HEK293 (cell line): ENCODE measurements at regions not wholly inside any gene's neighbourhood (a gene's known extent, or its start where the extent isn't known, plus 50 kb on each side); places are given as distances from the start of the nearest gene placed in this dataset.

Source experiments
- CTCF ChIA-PET: fragments of 350-600 bp; formaldehyde crosslinking; extraction: SDS; loops from one replicate; lab custom pipeline; 2021; ENCODE audit warnings: antibody characterized with exemption; lab: Yijun Ruan, JAX
- POLR2A ChIA-PET: fragments of 300-600 bp; formaldehyde crosslinking; extraction: SDS; loops from one replicate; lab custom pipeline; 2020; ENCODE audit warnings: antibody characterized with exemption, inconsistent platforms; lab: Yijun Ruan, JAX
- H3K27ac ChIP-seq: fragments of 200-500 bp; sonication (Bioruptor generic); 2 replicates; pipeline ENCODE4 v1.5.1; 2014; ENCODE audit warnings: low read depth, low read length, control low read depth, inconsistent platforms; ENCODE audit errors: extremely low read depth
- H3K36me3 ChIP-seq, 2 experiments: fragments of 200-500 bp in 1 of 2; sonication (Bioruptor generic) in 1 of 2; 1 replicate in 1 of 2; 2 replicates in 1 of 2; pipeline ENCODE4 v1.5.1; 2014 to 2017; ENCODE audit warnings: inconsistent platforms in 2 of 2, low read length in 2 of 2; ENCODE audit not compliant: control insufficient read depth in 2 of 2, insufficient read depth in 1 of 2
- H3K4me1 ChIP-seq: fragments of 200-500 bp; sonication (Bioruptor generic); 2 replicates; pipeline ENCODE4 v1.5.1; 2014; ENCODE audit warnings: mild to moderate bottlenecking, low read length, inconsistent platforms; ENCODE audit not compliant: control insufficient read depth, insufficient read depth
- H3K4me3 ChIP-seq: 2 replicates; pipeline ENCODE4 v1.5.1; 2011; ENCODE audit warnings: low read depth, mild to moderate bottlenecking, control low read depth, low read length, moderate library complexity
- H3K9me3 ChIP-seq: fragments of 200-500 bp; sonication (Bioruptor generic); 2 replicates; pipeline ENCODE4 v1.5.1; 2014; ENCODE audit warnings: low read depth, low read length, inconsistent platforms; ENCODE audit not compliant: control insufficient read depth, insufficient read depth
- BCL6B ChIP-seq: fragments of 450-650 bp; formaldehyde crosslinking; IDR thresholded peaks from 2 replicates; pipeline ENCODE4 v1.5.1; 2017; ENCODE audit warnings: missing biosample characterization, missing genetic modification characterization
- GLIS1 ChIP-seq: fragments of 450-650 bp; formaldehyde crosslinking; IDR thresholded peaks from 2 replicates; pipeline ENCODE4 v1.5.1; 2016; ENCODE audit warnings: missing biosample characterization, missing genetic modification characterization
- IKZF3 ChIP-seq: fragments of 450-650 bp; IDR thresholded peaks from 2 replicates; pipeline ENCODE4 v1.5.0; 2018; ENCODE audit warnings: missing biosample characterization, mild to moderate bottlenecking, missing genetic modification characterization, moderate library complexity
- KLF10 ChIP-seq: fragments of 450-650 bp; IDR thresholded peaks from 2 replicates; pipeline ENCODE4 v1.5.1; 2018; ENCODE audit warnings: missing biosample characterization, mild to moderate bottlenecking, missing genetic modification characterization
- PRDM1 ChIP-seq: fragments of 450-650 bp; formaldehyde crosslinking; IDR thresholded peaks from 2 replicates; pipeline ENCODE4; 2016; ENCODE audit warnings: missing biosample characterization, missing genetic modification characterization
- ZBTB48 ChIP-seq: fragments of 450-650 bp; formaldehyde crosslinking; IDR thresholded peaks from 2 replicates; pipeline ENCODE4 v1.5.1; 2016; ENCODE audit warnings: missing biosample characterization, missing genetic modification characterization
- ZNF148 ChIP-seq: fragments of 450-650 bp; formaldehyde crosslinking; IDR thresholded peaks from 2 replicates; pipeline ENCODE4 v1.5.0; 2017; ENCODE audit warnings: missing biosample characterization, missing genetic modification characterization, borderline replicate concordance
- ZNF169 ChIP-seq: fragments of 450-650 bp; formaldehyde crosslinking; IDR thresholded peaks from 2 replicates; pipeline ENCODE4 v1.5.1; 2016; ENCODE audit warnings: missing biosample characterization, missing genetic modification characterization
- ZNF292 ChIP-seq: fragments of 450-650 bp; formaldehyde crosslinking; IDR thresholded peaks from 2 replicates; pipeline ENCODE4 v1.5.1; 2016; ENCODE audit warnings: low read depth, missing biosample characterization, missing genetic modification characterization, borderline replicate concordance
- ZNF341 ChIP-seq: fragments of 450-650 bp; formaldehyde crosslinking; IDR thresholded peaks from 2 replicates; pipeline ENCODE4; 2016; ENCODE audit warnings: low read depth, missing biosample characterization, missing genetic modification characterization
- ZNF513 ChIP-seq: fragments of 450-650 bp; IDR thresholded peaks from 2 replicates; pipeline ENCODE4 v1.5.1; 2018; ENCODE audit warnings: missing biosample characterization, missing genetic modification characterization
- ZNF514 ChIP-seq: fragments of 450-650 bp; formaldehyde crosslinking; IDR thresholded peaks from 2 replicates; pipeline ENCODE4 v1.5.1; 2016; ENCODE audit warnings: missing biosample characterization, missing genetic modification characterization
- ZNF529 ChIP-seq: fragments of 450-650 bp; formaldehyde crosslinking; IDR thresholded peaks from 2 replicates; pipeline ENCODE4 v1.5.1; 2017; ENCODE audit warnings: missing genetic modification characterization, missing biosample characterization; ENCODE audit not compliant: insufficient replicate concordance
- ZNF549 ChIP-seq: fragments of 450-650 bp; IDR thresholded peaks from 2 replicates; pipeline ENCODE4 v1.5.1; 2018; ENCODE audit warnings: missing biosample characterization, missing genetic modification characterization, mild to moderate bottlenecking, inconsistent platforms, moderate library complexity
- ZNF585B ChIP-seq: fragments of 450-650 bp; formaldehyde crosslinking; IDR thresholded peaks from 2 replicates; pipeline ENCODE4 v1.5.1; 2016; ENCODE audit warnings: missing biosample characterization, missing genetic modification characterization
- ZNF747 ChIP-seq: fragments of 450-650 bp; formaldehyde crosslinking; IDR thresholded peaks from 2 replicates; pipeline ENCODE4 v1.5.1; 2016; ENCODE audit warnings: missing biosample characterization, missing genetic modification characterization
- ZNF776 ChIP-seq: fragments of 450-650 bp; formaldehyde crosslinking; IDR thresholded peaks from 2 replicates; pipeline ENCODE4 v1.5.0; 2017; ENCODE audit warnings: missing biosample characterization, missing genetic modification characterization, borderline replicate concordance
- ZNF830 ChIP-seq: fragments of 450-650 bp; IDR thresholded peaks from 2 replicates; pipeline ENCODE4 v1.5.0; 2018; ENCODE audit warnings: missing biosample characterization, missing genetic modification characterization, low read depth, mild to moderate bottlenecking, moderate library complexity
- TF ChIP-seq, protein P1 (sequence below): fragments of 450-650 bp; formaldehyde crosslinking; IDR thresholded peaks from 2 replicates; pipeline ENCODE4 v1.5.1; 2016; ENCODE audit warnings: missing biosample characterization, missing genetic modification characterization
- TF ChIP-seq, protein P2 (sequence below): fragments of 450-650 bp; formaldehyde crosslinking; IDR thresholded peaks from 2 replicates; pipeline ENCODE4 v1.5.1; 2016; ENCODE audit warnings: missing biosample characterization, missing genetic modification characterization
- TF ChIP-seq, protein P3 (sequence below): fragments of 450-650 bp; formaldehyde crosslinking; IDR thresholded peaks from 2 replicates; pipeline ENCODE4 v1.5.1; 2017; ENCODE audit warnings: missing biosample characterization, mild to moderate bottlenecking, missing genetic modification characterization, moderate library complexity

GRCh38 chr2:138202762-138203161 lies 238.5 kb downstream of the HNMT start:
- Histone ChIP-seq H3K27ac (no peak overlapping the region), H3K4me1 (no peaks in the 10 kb centered on the region), H3K9me3 (no peaks in the 10 kb centered on the region), H3K4me3 (no peak overlapping the region), H3K36me3 (no peaks in the 10 kb centered on the region)
- ChIA-PET CTCF (interaction anchor here (1.1 kb wide), 1 partner anchor 241 kb away, joined by 3 read pairs; no protein-coding TSS in a partner anchor), POLR2A (no interaction called here)
- TF ChIP-seq ZNF549 = no peak
- TF ChIP-seq ZNF776 (tag by site-specific recombination) = no peak

GRCh38 chr2:138205281-138205680 lies 241.0 kb downstream of the HNMT start:
- CTCF ChIA-PET = no interaction called here
- Histone ChIP-seq H3K9me3 (no peaks in the 10 kb centered on the region), H3K36me3 (no peaks in the 10 kb centered on the region), H3K4me3 (no peak overlapping the region), H3K27ac (no peak overlapping the region), H3K4me1 (no peaks in the 10 kb centered on the region)
- POLR2A ChIA-PET = no interaction called here
- TF ChIP-seq PRDM1 (no peak), ZBTB48 (tag by site-specific recombination) (no peak), ZNF585B (no peak), ZNF514 (tag by site-specific recombination) (no peak), ZNF529 (tag by site-specific recombination) (no peak), GLIS1 (tag by site-specific recombination) (no peak), ZNF341 (tag by site-specific recombination) (no peak), BCL6B (tag by site-specific recombination) (no peak), KLF10 (tag by site-specific recombination) (no peak), ZNF513 (tag by site-specific recombination) (no peak), ZNF169 (no peak), ZNF747 (tag by site-specific recombination) (no peak), ZNF148 (tag by site-specific recombination) (no peak), IKZF3 (tag by site-specific recombination) (no peak), ZNF292 (no peak), ZNF830 (tag by site-specific recombination) (no peak)
- TF ChIP-seq, protein P1, sequence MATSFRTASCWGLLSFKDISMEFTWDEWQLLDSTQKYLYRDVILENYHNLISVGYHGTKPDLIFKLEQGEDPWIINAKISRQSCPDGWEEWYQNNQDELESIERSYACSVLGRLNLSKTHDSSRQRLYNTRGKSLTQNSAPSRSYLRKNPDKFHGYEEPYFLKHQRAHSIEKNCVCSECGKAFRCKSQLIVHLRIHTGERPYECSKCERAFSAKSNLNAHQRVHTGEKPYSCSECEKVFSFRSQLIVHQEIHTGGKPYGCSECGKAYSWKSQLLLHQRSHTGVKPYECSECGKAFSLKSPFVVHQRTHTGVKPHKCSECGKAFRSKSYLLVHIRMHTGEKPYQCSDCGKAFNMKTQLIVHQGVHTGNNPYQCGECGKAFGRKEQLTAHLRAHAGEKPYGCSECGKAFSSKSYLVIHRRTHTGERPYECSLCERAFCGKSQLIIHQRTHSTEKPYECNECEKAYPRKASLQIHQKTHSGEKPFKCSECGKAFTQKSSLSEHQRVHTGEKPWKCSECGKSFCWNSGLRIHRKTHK (tag by site-specific recombination) = no peak
- TF ChIP-seq, protein P2, sequence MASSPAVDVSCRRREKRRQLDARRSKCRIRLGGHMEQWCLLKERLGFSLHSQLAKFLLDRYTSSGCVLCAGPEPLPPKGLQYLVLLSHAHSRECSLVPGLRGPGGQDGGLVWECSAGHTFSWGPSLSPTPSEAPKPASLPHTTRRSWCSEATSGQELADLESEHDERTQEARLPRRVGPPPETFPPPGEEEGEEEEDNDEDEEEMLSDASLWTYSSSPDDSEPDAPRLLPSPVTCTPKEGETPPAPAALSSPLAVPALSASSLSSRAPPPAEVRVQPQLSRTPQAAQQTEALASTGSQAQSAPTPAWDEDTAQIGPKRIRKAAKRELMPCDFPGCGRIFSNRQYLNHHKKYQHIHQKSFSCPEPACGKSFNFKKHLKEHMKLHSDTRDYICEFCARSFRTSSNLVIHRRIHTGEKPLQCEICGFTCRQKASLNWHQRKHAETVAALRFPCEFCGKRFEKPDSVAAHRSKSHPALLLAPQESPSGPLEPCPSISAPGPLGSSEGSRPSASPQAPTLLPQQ = no peak
- TF ChIP-seq, protein P3, sequence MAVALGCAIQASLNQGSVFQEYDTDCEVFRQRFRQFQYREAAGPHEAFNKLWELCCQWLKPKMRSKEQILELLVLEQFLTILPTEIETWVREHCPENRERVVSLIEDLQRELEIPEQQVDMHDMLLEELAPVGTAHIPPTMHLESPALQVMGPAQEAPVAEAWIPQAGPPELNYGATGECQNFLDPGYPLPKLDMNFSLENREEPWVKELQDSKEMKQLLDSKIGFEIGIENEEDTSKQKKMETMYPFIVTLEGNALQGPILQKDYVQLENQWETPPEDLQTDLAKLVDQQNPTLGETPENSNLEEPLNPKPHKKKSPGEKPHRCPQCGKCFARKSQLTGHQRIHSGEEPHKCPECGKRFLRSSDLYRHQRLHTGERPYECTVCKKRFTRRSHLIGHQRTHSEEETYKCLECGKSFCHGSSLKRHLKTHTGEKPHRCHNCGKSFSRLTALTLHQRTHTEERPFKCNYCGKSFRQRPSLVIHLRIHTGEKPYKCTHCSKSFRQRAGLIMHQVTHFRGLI (tag by site-specific recombination) = no peak
